Mesenchymal stem cell (in vitro differentiated cells and primary cell): ENCODE measurements at regions not wholly inside any gene's neighbourhood (a gene's known extent, or its start where the extent isn't known, plus 50 kb on each side); places are given as distances from the start of the nearest gene placed in this dataset.

Source experiments
- DNase-seq: peaks from one replicate; pipeline ENCODE4 v3.0.0-alpha.2; 2013
- H2AFZ ChIP-seq: one replicate; pipeline ENCODE4 v1.6.1; 2013; ENCODE audit warnings: low read depth, mild to moderate bottlenecking, control low read depth, inconsistent platforms, low read length, moderate library complexity
- H2AK5ac ChIP-seq: 2 replicates; pipeline ENCODE4 v1.6.1; 2013; ENCODE audit warnings: low read length, moderate library complexity, mild to moderate bottlenecking, inconsistent platforms; ENCODE audit not compliant: severe bottlenecking
- H2BK120ac ChIP-seq: one replicate; pipeline ENCODE4 v1.6.1; 2013; ENCODE audit warnings: low read depth, mild to moderate bottlenecking, inconsistent platforms, low read length, moderate library complexity
- H2BK12ac ChIP-seq, 2 experiments: one replicate each; pipeline ENCODE4 v1.6.1; 2013; ENCODE audit warnings: inconsistent platforms in 2 of 2, low read length in 2 of 2, mild to moderate bottlenecking in 2 of 2, moderate library complexity in 2 of 2, control low read depth in 1 of 2
- H2BK15ac ChIP-seq: one replicate; pipeline ENCODE4 v1.6.1; 2013; ENCODE audit warnings: mild to moderate bottlenecking, low read depth, inconsistent platforms; ENCODE audit not compliant: poor library complexity, severe bottlenecking
- H2BK5ac ChIP-seq: 2 replicates; pipeline ENCODE4 v1.6.1; 2013; ENCODE audit warnings: low read depth, mild to moderate bottlenecking, low read length, control low read depth, inconsistent platforms; ENCODE audit not compliant: poor library complexity, severe bottlenecking
- H3K14ac ChIP-seq, 2 experiments: one replicate each; pipeline ENCODE4 v1.6.1; 2013; ENCODE audit warnings: inconsistent platforms in 2 of 2, low read length in 2 of 2, control low read depth in 1 of 2, mild to moderate bottlenecking in 1 of 2, moderate library complexity in 1 of 2
- H3K18ac ChIP-seq, 2 experiments: one replicate each; pipeline ENCODE4 v1.6.1; 2013; ENCODE audit warnings: inconsistent platforms in 2 of 2, low read length in 2 of 2, control low read depth in 1 of 2, low read depth in 1 of 2, mild to moderate bottlenecking in 1 of 2
- H3K23ac ChIP-seq, 2 experiments: one replicate each; pipeline ENCODE4 v1.6.1; 2013; ENCODE audit warnings: inconsistent platforms in 2 of 2, low read length in 2 of 2, mild to moderate bottlenecking in 2 of 2, moderate library complexity in 2 of 2, control low read depth in 1 of 2
- H3K27ac ChIP-seq: 2 replicates; pipeline ENCODE4 v1.5.1; 2013; ENCODE audit warnings: mild to moderate bottlenecking, moderate library complexity, low read length, control low read depth, inconsistent platforms; ENCODE audit not compliant: poor library complexity, severe bottlenecking
- H3K27me3 ChIP-seq, 2 experiments: 2 replicates each; pipeline versions ENCODE4 v1.6.1 to v1.7.0; 2013; ENCODE audit warnings: low read length in 2 of 2, mild to moderate bottlenecking in 2 of 2, moderate library complexity in 2 of 2, control low read depth in 1 of 2, inconsistent platforms in 1 of 2; ENCODE audit not compliant: control insufficient read depth in 1 of 2, insufficient read depth in 1 of 2
- H3K36me3 ChIP-seq, 2 experiments: 2 replicates each; pipeline versions ENCODE4 v1.6.1 to v1.7.0; 2013; ENCODE audit warnings: low read length in 2 of 2, control low read depth in 1 of 2, inconsistent platforms in 1 of 2, low read depth in 1 of 2, mild to moderate bottlenecking in 1 of 2; ENCODE audit not compliant: insufficient read depth in 2 of 2, control insufficient read depth in 1 of 2
- H3K4ac ChIP-seq, 2 experiments: one replicate each; pipeline ENCODE4 v1.6.1; 2013; ENCODE audit warnings: inconsistent platforms in 2 of 2, low read length in 2 of 2, mild to moderate bottlenecking in 2 of 2, moderate library complexity in 2 of 2, control low read depth in 1 of 2, low read depth in 1 of 2
- H3K4me1 ChIP-seq: 2 replicates; pipeline ENCODE4 v1.6.1; 2013; ENCODE audit warnings: low read depth, low read length, control low read depth; ENCODE audit not compliant: control insufficient read depth, insufficient read depth
- H3K4me2 ChIP-seq: 2 replicates; pipeline ENCODE4 v1.6.1; 2013; ENCODE audit warnings: low read length, mild to moderate bottlenecking, inconsistent platforms; ENCODE audit not compliant: poor library complexity, severe bottlenecking
- H3K4me3 ChIP-seq, 2 experiments: 2 replicates each; pipeline versions ENCODE4 v1.5.1 to v1.7.0; 2013; ENCODE audit warnings: low read length in 2 of 2, mild to moderate bottlenecking in 2 of 2, control low read depth in 1 of 2, low read depth in 1 of 2; ENCODE audit not compliant: insufficient read depth in 1 of 2
- H3K79me1 ChIP-seq: replicated peaks from 2 replicates; pipeline ENCODE4 v1.6.1; 2013; ENCODE audit warnings: mild to moderate bottlenecking, control low read depth, low read length, inconsistent platforms; ENCODE audit not compliant: poor library complexity, severe bottlenecking
- H3K9ac ChIP-seq: 2 replicates; pipeline ENCODE4 v1.7.0; 2013; ENCODE audit warnings: mild to moderate bottlenecking, low read length, moderate library complexity
- H3K9me3 ChIP-seq: 2 replicates; pipeline ENCODE4 v1.7.0; 2013; ENCODE audit warnings: mild to moderate bottlenecking, low read length; ENCODE audit not compliant: control insufficient read depth
- H4K8ac ChIP-seq: one replicate; pipeline ENCODE4 v1.6.1; 2013; ENCODE audit warnings: inconsistent platforms, mild to moderate bottlenecking, low read length, moderate library complexity
- H4K91ac ChIP-seq: one replicate; pipeline ENCODE4 v1.6.1; 2013; ENCODE audit warnings: mild to moderate bottlenecking, low read length, inconsistent platforms
- WGBS: methylation state at CpG from one replicate; pipeline ENCODE4 v1.1.7; 2013; ENCODE audit warnings: mixed read lengths; 5-methylcytosine and 5-hydroxymethylcytosine counted together

- no peak overlapping the region for H2BK5ac ChIP-seq
- no peak overlapping the region for H3K27ac ChIP-seq
- no peak overlapping the region for H3K4me2 ChIP-seq
- no peak overlapping the region for H3K23ac ChIP-seq
- H2BK15ac ChIP-seq = no peak overlapping the region
- H2AK5ac ChIP-seq = no peak overlapping the region
- no peak for DNase-seq
- H2AFZ ChIP-seq = no peak overlapping the region
- no peak overlapping the region for H3K14ac ChIP-seq
- H3K4ac ChIP-seq = no peak overlapping the region
- 70% methylated on average over 1 of the region's 1 CpG for WGBS
- no peak overlapping the region for H3K9ac ChIP-seq
- no peaks in the 10 kb centered on the region for H3K79me1 ChIP-seq
- H3K27me3 ChIP-seq = no peaks in the 10 kb centered on the region
- H3K9me3 ChIP-seq = no peaks in the 10 kb centered on the region
- H2BK120ac ChIP-seq = no peak overlapping the region
- no peak overlapping the region for H4K8ac ChIP-seq
- no peak overlapping the region for H3K18ac ChIP-seq
- no peak overlapping the region for H4K91ac ChIP-seq
- no peak overlapping the region for H2BK12ac ChIP-seq
- no peaks in the 10 kb centered on the region for H3K36me3 ChIP-seq
- no peaks in the 10 kb centered on the region for H3K4me1 ChIP-seq
- H3K4me3 ChIP-seq = no peak overlapping the region
Observed at GRCh38 chr1:68677684-68678351, 180.9 kb upstream of the DEPDC1 start.

GRCh38 chr1:68696221-68696620, 199.3 kb upstream of the DEPDC1 start:
- Histone ChIP-seq H4K91ac (no peak overlapping the region), H3K14ac (no peak overlapping the region), H2BK15ac (no peak overlapping the region), H3K79me1 (no peaks in the 10 kb centered on the region), H3K27me3 (no peaks in the 10 kb centered on the region), H3K18ac (no peak overlapping the region), H3K4me2 (no peak overlapping the region), H3K4me1 (no peaks in the 10 kb centered on the region), H3K4ac (no peak overlapping the region), H3K27ac (no peak overlapping the region), H2BK12ac (no peak overlapping the region), H2AFZ (no peak overlapping the region), H3K4me3 (no peak overlapping the region), H2BK5ac (no peak overlapping the region), H3K23ac (no peak overlapping the region), H4K8ac (no peak overlapping the region), H3K36me3 (no peaks in the 10 kb centered on the region), H3K9ac (no peak overlapping the region), H2AK5ac (no peak overlapping the region), H2BK120ac (no peak overlapping the region), H3K9me3 (no peaks in the 10 kb centered on the region)
- 45% methylated on average over 1 of the region's 3 CpGs for WGBS
- no peak for DNase-seq

GRCh38 chr1:68703921-68704354, 207.1 kb upstream of the DEPDC1 start:
- H3K4me3 ChIP-seq = no peak overlapping the region
- no peak overlapping the region for H2BK120ac ChIP-seq
- H3K79me1 ChIP-seq = no peaks in the 10 kb centered on the region
- no peaks in the 10 kb centered on the region for H3K4me1 ChIP-seq
- no peak overlapping the region for H2AFZ ChIP-seq
- H3K9me3 ChIP-seq = no peaks in the 10 kb centered on the region
- H3K18ac ChIP-seq = no peak overlapping the region
- no peaks in the 10 kb centered on the region for H3K36me3 ChIP-seq
- no peak overlapping the region for H3K14ac ChIP-seq
- no peak overlapping the region for H3K9ac ChIP-seq
- no peak overlapping the region for H3K4ac ChIP-seq
- no peak overlapping the region for H2BK12ac ChIP-seq
- no peak overlapping the region for H3K4me2 ChIP-seq
- no peak overlapping the region for H4K8ac ChIP-seq
- no peak overlapping the region for H2BK5ac ChIP-seq
- WGBS = 40% methylated on average over 1 of the region's 2 CpGs
- H3K23ac ChIP-seq = no peak overlapping the region
- no peaks in the 10 kb centered on the region for H3K27me3 ChIP-seq
- DNase-seq = no peak
- no peak overlapping the region for H3K27ac ChIP-seq
- H2AK5ac ChIP-seq = no peak overlapping the region
- H2BK15ac ChIP-seq = no peak overlapping the region
- H4K91ac ChIP-seq = no peak overlapping the region

- H3K4me2 ChIP-seq = no peak overlapping the region
- H3K9ac ChIP-seq = no peak overlapping the region
- no peak overlapping the region for H3K14ac ChIP-seq
- no peak overlapping the region for H3K4me3 ChIP-seq
- H2BK5ac ChIP-seq = no peak overlapping the region
- H3K4me1 ChIP-seq = no peaks in the 10 kb centered on the region
- H3K36me3 ChIP-seq = no peaks in the 10 kb centered on the region
- H4K91ac ChIP-seq = no peak overlapping the region
- peaks cover 3% of the 10 kb centered on the region for H3K9me3 ChIP-seq
- no peak overlapping the region for H3K23ac ChIP-seq
- H2BK15ac ChIP-seq = no peak overlapping the region
- DNase-seq = no peak
- H3K4ac ChIP-seq = no peak overlapping the region
- no peaks in the 10 kb centered on the region for H3K79me1 ChIP-seq
- no peak overlapping the region for H2AFZ ChIP-seq
- H3K27me3 ChIP-seq = no peaks in the 10 kb centered on the region
- H3K27ac ChIP-seq = no peak overlapping the region
- no peak overlapping the region for H4K8ac ChIP-seq
- H2BK12ac ChIP-seq = no peak overlapping the region
- no peak overlapping the region for H2AK5ac ChIP-seq
- H3K18ac ChIP-seq = no peak overlapping the region
- H2BK120ac ChIP-seq = no peak overlapping the region
- WGBS = 27% methylated on average over 1 of the region's 2 CpGs
Observed at GRCh38 chr1:68704800-68705443, 208.0 kb upstream of the DEPDC1 start.
